ENCODE measurements at regions not wholly inside any gene's neighbourhood (a gene's known extent, or its start where the extent isn't known, plus 50 kb on each side); places are given as distances from the start of the nearest gene placed in this dataset.
"Not testable (repeated sequence)": the region's sequence is repeated elsewhere in the genome, so short reads cannot be mapped to it uniquely, and the experiment has no call there.

GRCh38 chr10:130971123-130971435 lies 340.4 kb downstream of the TCERG1L start:
- Histone ChIP-seq H3K27me3 (replicated peaks; ENCODE audit: insufficient read depth) (no peaks in the 10 kb centered on the region), H3K36me3 (no peaks in the 10 kb centered on the region), H3K4me1 (replicated peaks) (no peaks in the 10 kb centered on the region), H3K27ac (no peak overlapping the region), H3K9me3 (no peaks in the 10 kb centered on the region), H3K4me3 (no peak overlapping the region)
- intact Hi-C loops (cut with DNase I), result no loop called here
- DNase-seq (ENCODE audit: low spot score), result no peak
- TF ChIP-seq POLR2AphosphoS5 (IDR thresholded peaks at IDR 0.05), result no peak
- TF ChIP-seq POLR2A (IDR thresholded peaks at IDR 0.05), result no peak
- no peak for TF ChIP-seq CTCF (IDR thresholded peaks at IDR 0.05)
- 94% methylated on average over 8 of the region's 8 CpGs for WGBS

GRCh38 chr10:130973127-130973839 lies 338.2 kb downstream of the TCERG1L start:
- WGBS, result 88% methylated on average over 16 of the region's 16 CpGs
- no peaks in the 10 kb centered on the region for H3K4me1 ChIP-seq (replicated peaks)
- no peak for DNase-seq (ENCODE audit: low spot score)

GRCh38 chr10:130974166-130974565 lies 337.4 kb downstream of the TCERG1L start:
- intact Hi-C loops (cut with DNase I), result no loop called here
- no peaks in the 10 kb centered on the region for H3K36me3 ChIP-seq
- 62% methylated on average over 8 of the region's 8 CpGs for WGBS
- no peaks in the 10 kb centered on the region for H3K9me3 ChIP-seq
- no peaks in the 10 kb centered on the region for H3K27me3 ChIP-seq (replicated peaks; ENCODE audit: insufficient read depth)
- H3K4me3 ChIP-seq, result no peak overlapping the region
- TF ChIP-seq POLR2AphosphoS5 (IDR thresholded peaks at IDR 0.05) (peak; percentile 44), CTCF (IDR thresholded peaks at IDR 0.05) (no peak), POLR2A (IDR thresholded peaks at IDR 0.05) (no peak)
- H3K4me1 ChIP-seq (replicated peaks), result no peaks in the 10 kb centered on the region
- DNase-seq (ENCODE audit: low spot score), result no peak
- no peak overlapping the region for H3K27ac ChIP-seq

More at GRCh38 chr10:130973127-130973839, 338.2 kb downstream of the TCERG1L start:
- H3K36me3 ChIP-seq, result no peaks in the 10 kb centered on the region
- no peak overlapping the region for H3K4me3 ChIP-seq
- no peak overlapping the region for H3K27ac ChIP-seq
- no peak for TF ChIP-seq POLR2A (IDR thresholded peaks at IDR 0.05)
- no peak for TF ChIP-seq CTCF (IDR thresholded peaks at IDR 0.05)
- TF ChIP-seq POLR2AphosphoS5 (IDR thresholded peaks at IDR 0.05), result no peak
- H3K27me3 ChIP-seq (replicated peaks; ENCODE audit: insufficient read depth), result no peaks in the 10 kb centered on the region
- intact Hi-C loops (cut with DNase I), result no loop called here
- no peaks in the 10 kb centered on the region for H3K9me3 ChIP-seq

- DNase-seq (ENCODE audit: low spot score); H3K27me3 ChIP-seq (replicated peaks; ENCODE audit: insufficient read depth); H3K27ac ChIP-seq; H3K4me3 ChIP-seq; H3K9me3 ChIP-seq; H3K36me3 ChIP-seq; H3K4me1 ChIP-seq (replicated peaks); intact Hi-C loops (cut with DNase I): not testable (repeated sequence)
- 88% methylated on average over 9 of the region's 9 CpGs for WGBS
These were observed 336.2 kb downstream of the TCERG1L start for GRCh38 chr10:130975351-130975750.

GRCh38 chr10:130982802-130983201 lies 328.7 kb downstream of the TCERG1L start:
- Histone ChIP-seq H3K4me3 (no peak overlapping the region), H3K4me1 (replicated peaks) (no peaks in the 10 kb centered on the region), H3K36me3 (no peaks in the 10 kb centered on the region), H3K9me3 (no peaks in the 10 kb centered on the region), H3K27me3 (replicated peaks; ENCODE audit: insufficient read depth) (no peaks in the 10 kb centered on the region), H3K27ac (no peak overlapping the region)
- DNase-seq (ENCODE audit: low spot score), result no peak
- 94% methylated on average over 1 of the region's 1 CpG for WGBS
- intact Hi-C loops (cut with DNase I), result no loop called here
- no peak for TF ChIP-seq POLR2A (IDR thresholded peaks at IDR 0.05)

GRCh38 chr10:130983749-130984148 lies 327.8 kb downstream of the TCERG1L start:
- no peaks in the 10 kb centered on the region for H3K36me3 ChIP-seq
- H3K27me3 ChIP-seq (replicated peaks; ENCODE audit: insufficient read depth), result no peaks in the 10 kb centered on the region
- H3K4me1 ChIP-seq (replicated peaks), result no peaks in the 10 kb centered on the region
- DNase-seq (ENCODE audit: low spot score), result no peak
- intact Hi-C loops (cut with DNase I), result no loop called here
- no peaks in the 10 kb centered on the region for H3K9me3 ChIP-seq
- no peak for TF ChIP-seq POLR2A (IDR thresholded peaks at IDR 0.05)
- TF ChIP-seq POLR2AphosphoS5 (IDR thresholded peaks at IDR 0.05), result no peak
- no peak for TF ChIP-seq CTCF (IDR thresholded peaks at IDR 0.05)
- H3K27ac ChIP-seq, result no peak overlapping the region
- WGBS, result 71% methylated on average over 2 of the region's 2 CpGs
- no peak overlapping the region for H3K4me3 ChIP-seq
